GM23338 (cell line): ENCODE measurements at regions not wholly inside any gene's neighbourhood (a gene's known extent, or its start where the extent isn't known, plus 50 kb on each side); places are given as distances from the start of the nearest gene placed in this dataset.
A peak's percentile ranks its signal among the peaks of the same experiment; 100 is the strongest.

Experiments used
- ATAC-seq: fragments of 200-7000 bp; cut with Tn5 transposase; 3 replicates; pipeline ENCODE4 v1.9.1; 2020
- DNase-seq: peaks from one replicate; pipeline ENCODE4 v3.0.0-alpha.2; 2015; ENCODE audit warnings: low spot score
- H2AFZ ChIP-seq: fragments of 200-600 bp; sonication (generic); 2 replicates; pipeline ENCODE4 v1.8.0; 2016; ENCODE audit warnings: antibody characterized with exemption, mild to moderate bottlenecking, moderate library complexity
- H3F3A ChIP-seq: fragments of 200-600 bp; sonication (generic); replicated peaks from 2 replicates; pipeline ENCODE4 v1.8.0; 2017; ENCODE audit warnings: antibody characterized with exemption, mixed run types, low read depth
- H3K27ac ChIP-seq: fragments of 200-600 bp; sonication (generic); 2 replicates; pipeline ENCODE4 v1.6.1; 2016; ENCODE audit warnings: low read depth
- H3K27me3 ChIP-seq: fragments of 200-600 bp; sonication (generic); 2 replicates; pipeline ENCODE4 v1.8.0; 2016; ENCODE audit warnings: mild to moderate bottlenecking, mixed run types, moderate library complexity; ENCODE audit not compliant: insufficient read depth
- H3K36me3 ChIP-seq: fragments of 200-600 bp; sonication (generic); 2 replicates; pipeline ENCODE4 v1.8.0; 2016; ENCODE audit warnings: mild to moderate bottlenecking; ENCODE audit not compliant: insufficient read depth
- H3K4me1 ChIP-seq: fragments of 200-600 bp; sonication (generic); 2 replicates; pipeline ENCODE4 v1.8.0; 2016; ENCODE audit warnings: mild to moderate bottlenecking, moderate library complexity; ENCODE audit not compliant: insufficient read depth
- H3K4me2 ChIP-seq: fragments of 200-600 bp; sonication (generic); 2 replicates; pipeline ENCODE4 v1.7.1; 2017; ENCODE audit warnings: mixed run types
- H3K4me3 ChIP-seq: fragments of 200-600 bp; sonication (generic); 2 replicates; pipeline ENCODE4 v1.6.1; 2016; ENCODE audit warnings: mixed run types
- H3K79me2 ChIP-seq: fragments of 200-600 bp; sonication (generic); replicated peaks from 2 replicates; pipeline ENCODE4 v1.8.0; 2017; ENCODE audit warnings: mild to moderate bottlenecking; ENCODE audit not compliant: insufficient read depth
- H3K9me2 ChIP-seq: fragments of 200-600 bp; sonication (generic); 2 replicates; pipeline ENCODE4 v1.8.0; 2017; ENCODE audit not compliant: insufficient read depth
- H4K20me1 ChIP-seq: fragments of 200-600 bp; sonication (generic); replicated peaks from 2 replicates; pipeline ENCODE4 v1.8.0; 2017; ENCODE audit warnings: mild to moderate bottlenecking; ENCODE audit not compliant: insufficient read depth
- H3K27ac Mint-ChIP-seq: 2 replicates; pipeline ENCODE4 v1.8.0; 2020; ENCODE audit warnings: inconsistent platforms, mild to moderate bottlenecking, moderate library complexity, mixed read lengths
- H3K27me3 Mint-ChIP-seq: 3 replicates; pipeline ENCODE4 v1.8.0; 2022; ENCODE audit warnings: low read depth, mild to moderate bottlenecking, moderate library complexity, mixed read lengths, inconsistent platforms; ENCODE audit not compliant: insufficient read depth, poor library complexity
- H3K36me3 Mint-ChIP-seq: 3 replicates; pipeline ENCODE4 v1.8.0; 2021; ENCODE audit warnings: low read depth, mild to moderate bottlenecking, inconsistent platforms, moderate library complexity, mixed read lengths
- H3K4me1 Mint-ChIP-seq: 3 replicates; pipeline ENCODE4 v1.8.0; 2020; ENCODE audit warnings: mild to moderate bottlenecking, inconsistent platforms, mixed read lengths
- H3K4me3 Mint-ChIP-seq: 3 replicates; pipeline ENCODE4 v1.8.0; 2021; ENCODE audit warnings: moderate library complexity, mild to moderate bottlenecking, inconsistent platforms, mixed read lengths
- H3K9me3 Mint-ChIP-seq: 3 replicates; pipeline ENCODE4 v1.8.0; 2020; ENCODE audit warnings: moderate library complexity, mild to moderate bottlenecking, inconsistent platforms, mixed read lengths
- CREB1 ChIP-seq: fragments of 250-450 bp; sonication (Bioruptor Pico); IDR thresholded peaks from 2 replicates; pipeline ENCODE4 v1.5.0; 2020; ENCODE audit warnings: low read depth, mild to moderate bottlenecking, moderate library complexity
- CTCF ChIP-seq, 2 experiments: fragments of 200-600 bp in 1 of 2; sonication (generic) in 1 of 2; conservative IDR thresholded peaks; 2 replicates each; pipeline versions ENCODE4 v1.5.1 to v1.6.1; 2016 to 2017; ENCODE audit warnings: antibody characterized with exemption in 2 of 2, low read depth in 2 of 2, mild to moderate bottlenecking in 2 of 2, moderate library complexity in 1 of 2
- ETS1 ChIP-seq: IDR thresholded peaks from 2 replicates; pipeline ENCODE4 v1.6.1; 2016; ENCODE audit warnings: antibody characterized with exemption
- EZH2 ChIP-seq: fragments of 200-600 bp; sonication (generic); IDR thresholded peaks from one replicate; pipeline ENCODE4 v1.8.0; 2017; ENCODE audit warnings: antibody characterized with exemption, mild to moderate bottlenecking, low read depth; ENCODE audit not compliant: unreplicated experiment
- EZH2phosphoT487 ChIP-seq: fragments of 200-600 bp; sonication (generic); IDR thresholded peaks from one replicate; pipeline ENCODE4 v1.8.1; 2018; ENCODE audit warnings: antibody characterized with exemption; ENCODE audit not compliant: unreplicated experiment
- JUNB ChIP-seq: IDR thresholded peaks from one replicate; pipeline ENCODE4 v1.6.1; 2016; ENCODE audit warnings: antibody characterized with exemption; ENCODE audit not compliant: unreplicated experiment
- NANOG ChIP-seq: IDR thresholded peaks from 2 replicates; pipeline ENCODE4 v1.6.1; 2016; ENCODE audit warnings: antibody characterized with exemption, borderline replicate concordance
- POLR2AphosphoS5 ChIP-seq: IDR thresholded peaks from 2 replicates; pipeline ENCODE4 v1.6.1; 2016; ENCODE audit warnings: antibody characterized with exemption, low read depth
- REST ChIP-seq: IDR thresholded peaks from one replicate; pipeline ENCODE4 v1.6.1; 2018; ENCODE audit warnings: antibody characterized with exemption; ENCODE audit not compliant: unreplicated experiment
- STAT1 ChIP-seq: IDR thresholded peaks from one replicate; pipeline ENCODE4 v1.6.1; 2016; ENCODE audit warnings: antibody characterized with exemption; ENCODE audit not compliant: unreplicated experiment
- ZNF114 ChIP-seq: fragments of 250-450 bp; sonication (Bioruptor Pico); IDR thresholded peaks from 2 replicates; pipeline ENCODE4 v1.5.0; 2020; ENCODE audit warnings: mild to moderate bottlenecking, moderate library complexity
- ZNF331 ChIP-seq: fragments of 250-450 bp; sonication (Bioruptor Pico); IDR thresholded peaks from 2 replicates; pipeline ENCODE4 v1.5.0; 2020; ENCODE audit warnings: low read depth, mild to moderate bottlenecking, moderate library complexity
- ZNF462 ChIP-seq: fragments of 250-450 bp; sonication (Bioruptor Pico); IDR thresholded peaks from 2 replicates; pipeline ENCODE4 v1.5.0; 2020; ENCODE audit warnings: mild to moderate bottlenecking, moderate library complexity

- Mint-ChIP-seq H3K4me3 (no peak overlapping the region), H3K27me3 (peaks cover 26% of the 10 kb centered on the region), H3K4me1 (peaks cover 33% of the 10 kb centered on the region), H3K27ac (no peak overlapping the region), H3K36me3 (no peaks in the 10 kb centered on the region; the same call in 2 of the 3 replicates), H3K9me3 (no peaks in the 10 kb centered on the region; the same call in 2 of the 3 replicates)
- ATAC-seq: no peak
- Histone ChIP-seq H3K27me3 (peaks cover 41% of the 10 kb centered on the region), H3F3A (peaks cover 11% of the 10 kb centered on the region; the same call in 1 of the 2 replicates), H3K4me1 (peaks cover 13% of the 10 kb centered on the region), H3K27ac (no peak overlapping the region), H3K9me2 (no peaks in the 10 kb centered on the region), H3K4me3 (no peak overlapping the region), H3K79me2 (no peaks in the 10 kb centered on the region), H3K36me3 (no peaks in the 10 kb centered on the region), H4K20me1 (no peaks in the 10 kb centered on the region; the same call in none of the 2 replicates), H3K4me2 (peak overlapping the region; percentile 90; the same call in 1 of the 2 replicates), H2AFZ (no peak overlapping the region)
- TF ChIP-seq EZH2: no peak
- no peak for TF ChIP-seq CREB1 (CRISPR knock-in tag)
- no peak for TF ChIP-seq EZH2phosphoT487
- no peak for TF ChIP-seq ZNF331 (CRISPR knock-in tag)
- TF ChIP-seq ZNF114 (CRISPR knock-in tag): no peak
- TF ChIP-seq ZNF462 (CRISPR knock-in tag): no peak
- no peak for TF ChIP-seq REST
- no peak for TF ChIP-seq POLR2AphosphoS5
- no peak for TF ChIP-seq ETS1
- no peak for TF ChIP-seq JUNB
- TF ChIP-seq NANOG: no peak
- no peak for TF ChIP-seq CTCF (conservative IDR thresholded peaks at IDR 0.05; ENCODE audit: low read depth in 2 of 2)
- TF ChIP-seq STAT1: no peak
- no peak for DNase-seq
Observed at GRCh38 chr5:175798626-175799025, 72.8 kb upstream of the CPLX2 start.
